GM23338 (cell line): ENCODE measurements at regions not wholly inside any gene's neighbourhood (a gene's known extent, or its start where the extent isn't known, plus 50 kb on each side); places are given as distances from the start of the nearest gene placed in this dataset.

Experiments used
- ATAC-seq: fragments of 200-7000 bp; cut with Tn5 transposase; 3 replicates; pipeline ENCODE4 v1.9.1; 2020
- DNase-seq: peaks from one replicate; pipeline ENCODE4 v3.0.0-alpha.2; 2015; ENCODE audit warnings: low spot score
- H2AFZ ChIP-seq: fragments of 200-600 bp; sonication (generic); 2 replicates; pipeline ENCODE4 v1.8.0; 2016; ENCODE audit warnings: antibody characterized with exemption, mild to moderate bottlenecking, moderate library complexity
- H3F3A ChIP-seq: fragments of 200-600 bp; sonication (generic); replicated peaks from 2 replicates; pipeline ENCODE4 v1.8.0; 2017; ENCODE audit warnings: antibody characterized with exemption, mixed run types, low read depth
- H3K27ac ChIP-seq: fragments of 200-600 bp; sonication (generic); 2 replicates; pipeline ENCODE4 v1.6.1; 2016; ENCODE audit warnings: low read depth
- H3K27me3 ChIP-seq: fragments of 200-600 bp; sonication (generic); 2 replicates; pipeline ENCODE4 v1.8.0; 2016; ENCODE audit warnings: mild to moderate bottlenecking, mixed run types, moderate library complexity; ENCODE audit not compliant: insufficient read depth
- H3K36me3 ChIP-seq: fragments of 200-600 bp; sonication (generic); 2 replicates; pipeline ENCODE4 v1.8.0; 2016; ENCODE audit warnings: mild to moderate bottlenecking; ENCODE audit not compliant: insufficient read depth
- H3K4me1 ChIP-seq: fragments of 200-600 bp; sonication (generic); 2 replicates; pipeline ENCODE4 v1.8.0; 2016; ENCODE audit warnings: mild to moderate bottlenecking, moderate library complexity; ENCODE audit not compliant: insufficient read depth
- H3K4me2 ChIP-seq: fragments of 200-600 bp; sonication (generic); 2 replicates; pipeline ENCODE4 v1.7.1; 2017; ENCODE audit warnings: mixed run types
- H3K4me3 ChIP-seq: fragments of 200-600 bp; sonication (generic); 2 replicates; pipeline ENCODE4 v1.6.1; 2016; ENCODE audit warnings: mixed run types
- H3K79me2 ChIP-seq: fragments of 200-600 bp; sonication (generic); replicated peaks from 2 replicates; pipeline ENCODE4 v1.8.0; 2017; ENCODE audit warnings: mild to moderate bottlenecking; ENCODE audit not compliant: insufficient read depth
- H3K9me2 ChIP-seq: fragments of 200-600 bp; sonication (generic); 2 replicates; pipeline ENCODE4 v1.8.0; 2017; ENCODE audit not compliant: insufficient read depth
- H4K20me1 ChIP-seq: fragments of 200-600 bp; sonication (generic); replicated peaks from 2 replicates; pipeline ENCODE4 v1.8.0; 2017; ENCODE audit warnings: mild to moderate bottlenecking; ENCODE audit not compliant: insufficient read depth
- H3K27ac Mint-ChIP-seq: 2 replicates; pipeline ENCODE4 v1.8.0; 2020; ENCODE audit warnings: inconsistent platforms, mild to moderate bottlenecking, moderate library complexity, mixed read lengths
- H3K27me3 Mint-ChIP-seq: 3 replicates; pipeline ENCODE4 v1.8.0; 2022; ENCODE audit warnings: low read depth, mild to moderate bottlenecking, moderate library complexity, mixed read lengths, inconsistent platforms; ENCODE audit not compliant: insufficient read depth, poor library complexity
- H3K36me3 Mint-ChIP-seq: 3 replicates; pipeline ENCODE4 v1.8.0; 2021; ENCODE audit warnings: low read depth, mild to moderate bottlenecking, inconsistent platforms, moderate library complexity, mixed read lengths
- H3K4me1 Mint-ChIP-seq: 3 replicates; pipeline ENCODE4 v1.8.0; 2020; ENCODE audit warnings: mild to moderate bottlenecking, inconsistent platforms, mixed read lengths
- H3K4me3 Mint-ChIP-seq: 3 replicates; pipeline ENCODE4 v1.8.0; 2021; ENCODE audit warnings: moderate library complexity, mild to moderate bottlenecking, inconsistent platforms, mixed read lengths
- H3K9me3 Mint-ChIP-seq: 3 replicates; pipeline ENCODE4 v1.8.0; 2020; ENCODE audit warnings: moderate library complexity, mild to moderate bottlenecking, inconsistent platforms, mixed read lengths
- CREB1 ChIP-seq: fragments of 250-450 bp; sonication (Bioruptor Pico); IDR thresholded peaks from 2 replicates; pipeline ENCODE4 v1.5.0; 2020; ENCODE audit warnings: low read depth, mild to moderate bottlenecking, moderate library complexity
- EZH2 ChIP-seq: fragments of 200-600 bp; sonication (generic); IDR thresholded peaks from one replicate; pipeline ENCODE4 v1.8.0; 2017; ENCODE audit warnings: antibody characterized with exemption, mild to moderate bottlenecking, low read depth; ENCODE audit not compliant: unreplicated experiment
- EZH2phosphoT487 ChIP-seq: fragments of 200-600 bp; sonication (generic); IDR thresholded peaks from one replicate; pipeline ENCODE4 v1.8.1; 2018; ENCODE audit warnings: antibody characterized with exemption; ENCODE audit not compliant: unreplicated experiment
- JUNB ChIP-seq: IDR thresholded peaks from one replicate; pipeline ENCODE4 v1.6.1; 2016; ENCODE audit warnings: antibody characterized with exemption; ENCODE audit not compliant: unreplicated experiment
- NANOG ChIP-seq: IDR thresholded peaks from 2 replicates; pipeline ENCODE4 v1.6.1; 2016; ENCODE audit warnings: antibody characterized with exemption, borderline replicate concordance
- POLR2AphosphoS5 ChIP-seq: IDR thresholded peaks from 2 replicates; pipeline ENCODE4 v1.6.1; 2016; ENCODE audit warnings: antibody characterized with exemption, low read depth
- STAT1 ChIP-seq: IDR thresholded peaks from one replicate; pipeline ENCODE4 v1.6.1; 2016; ENCODE audit warnings: antibody characterized with exemption; ENCODE audit not compliant: unreplicated experiment
- ZNF114 ChIP-seq: fragments of 250-450 bp; sonication (Bioruptor Pico); IDR thresholded peaks from 2 replicates; pipeline ENCODE4 v1.5.0; 2020; ENCODE audit warnings: mild to moderate bottlenecking, moderate library complexity
- ZNF331 ChIP-seq: fragments of 250-450 bp; sonication (Bioruptor Pico); IDR thresholded peaks from 2 replicates; pipeline ENCODE4 v1.5.0; 2020; ENCODE audit warnings: low read depth, mild to moderate bottlenecking, moderate library complexity
- TF ChIP-seq, protein P1 (sequence below), 2 experiments: fragments of 200-600 bp in 1 of 2; sonication (generic) in 1 of 2; conservative IDR thresholded peaks; 2 replicates each; pipeline versions ENCODE4 v1.5.1 to v1.6.1; 2016 to 2017; ENCODE audit warnings: antibody characterized with exemption in 2 of 2, low read depth in 2 of 2, mild to moderate bottlenecking in 2 of 2, moderate library complexity in 1 of 2
- TF ChIP-seq, protein P2 (sequence below): IDR thresholded peaks from 2 replicates; pipeline ENCODE4 v1.6.1; 2016; ENCODE audit warnings: antibody characterized with exemption
- TF ChIP-seq, protein P3 (sequence below): IDR thresholded peaks from one replicate; pipeline ENCODE4 v1.6.1; 2018; ENCODE audit warnings: antibody characterized with exemption; ENCODE audit not compliant: unreplicated experiment
- TF ChIP-seq, protein P4 (sequence below): fragments of 250-450 bp; sonication (Bioruptor Pico); IDR thresholded peaks from 2 replicates; pipeline ENCODE4 v1.5.0; 2020; ENCODE audit warnings: mild to moderate bottlenecking, moderate library complexity

DNA sequence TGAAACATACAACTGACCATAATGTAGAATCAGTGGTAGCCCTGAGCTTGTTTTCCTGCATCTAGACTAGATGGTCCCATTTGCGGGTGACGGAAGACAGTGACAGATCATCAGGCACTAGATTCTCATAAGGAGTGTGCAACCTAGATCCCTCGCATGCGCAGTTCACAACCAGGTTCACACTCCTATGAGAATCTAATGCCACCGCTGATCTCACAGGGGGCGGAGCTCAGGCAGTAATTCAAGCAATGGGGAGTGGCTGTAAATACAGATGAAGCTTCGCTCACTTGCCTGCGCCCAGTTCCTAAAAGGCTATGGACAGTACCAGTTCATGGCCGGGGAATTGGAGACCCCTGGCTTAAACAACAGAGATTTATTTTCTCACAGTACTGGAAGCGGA, 656.3 kb downstream of the HS3ST4 start:
- no peak for ATAC-seq

More for the DNA sequence above, 656.3 kb downstream of the HS3ST4 start:
- no peak for DNase-seq
- Mint-ChIP-seq H3K9me3 (peaks cover 87% of the 10 kb centered on the region), H3K4me1 (no peaks in the 10 kb centered on the region), H3K27me3 (peaks cover 2% of the 10 kb centered on the region), H3K27ac (no peak overlapping the region), H3K36me3 (peaks cover 6% of the 10 kb centered on the region; the same call in 2 of the 3 replicates), H3K4me3 (no peak overlapping the region)
- Histone ChIP-seq H3K79me2 (no peaks in the 10 kb centered on the region), H2AFZ (no peak overlapping the region), H3K4me3 (no peak overlapping the region), H3K9me2 (no peaks in the 10 kb centered on the region), H3K27me3 (no peaks in the 10 kb centered on the region), H3K4me1 (no peaks in the 10 kb centered on the region), H3K36me3 (no peaks in the 10 kb centered on the region), H3F3A (no peaks in the 10 kb centered on the region), H3K27ac (no peak overlapping the region), H3K4me2 (no peak overlapping the region), H4K20me1 (no peaks in the 10 kb centered on the region)
- TF ChIP-seq, protein P1, sequence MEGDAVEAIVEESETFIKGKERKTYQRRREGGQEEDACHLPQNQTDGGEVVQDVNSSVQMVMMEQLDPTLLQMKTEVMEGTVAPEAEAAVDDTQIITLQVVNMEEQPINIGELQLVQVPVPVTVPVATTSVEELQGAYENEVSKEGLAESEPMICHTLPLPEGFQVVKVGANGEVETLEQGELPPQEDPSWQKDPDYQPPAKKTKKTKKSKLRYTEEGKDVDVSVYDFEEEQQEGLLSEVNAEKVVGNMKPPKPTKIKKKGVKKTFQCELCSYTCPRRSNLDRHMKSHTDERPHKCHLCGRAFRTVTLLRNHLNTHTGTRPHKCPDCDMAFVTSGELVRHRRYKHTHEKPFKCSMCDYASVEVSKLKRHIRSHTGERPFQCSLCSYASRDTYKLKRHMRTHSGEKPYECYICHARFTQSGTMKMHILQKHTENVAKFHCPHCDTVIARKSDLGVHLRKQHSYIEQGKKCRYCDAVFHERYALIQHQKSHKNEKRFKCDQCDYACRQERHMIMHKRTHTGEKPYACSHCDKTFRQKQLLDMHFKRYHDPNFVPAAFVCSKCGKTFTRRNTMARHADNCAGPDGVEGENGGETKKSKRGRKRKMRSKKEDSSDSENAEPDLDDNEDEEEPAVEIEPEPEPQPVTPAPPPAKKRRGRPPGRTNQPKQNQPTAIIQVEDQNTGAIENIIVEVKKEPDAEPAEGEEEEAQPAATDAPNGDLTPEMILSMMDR (conservative IDR thresholded peaks at IDR 0.05; ENCODE audit: low read depth in 2 of 2) = no peak
- no peak for TF ChIP-seq NANOG
- no peak for TF ChIP-seq ZNF114 (CRISPR knock-in tag)
- no peak for TF ChIP-seq ZNF331 (CRISPR knock-in tag)
- TF ChIP-seq, protein P2, sequence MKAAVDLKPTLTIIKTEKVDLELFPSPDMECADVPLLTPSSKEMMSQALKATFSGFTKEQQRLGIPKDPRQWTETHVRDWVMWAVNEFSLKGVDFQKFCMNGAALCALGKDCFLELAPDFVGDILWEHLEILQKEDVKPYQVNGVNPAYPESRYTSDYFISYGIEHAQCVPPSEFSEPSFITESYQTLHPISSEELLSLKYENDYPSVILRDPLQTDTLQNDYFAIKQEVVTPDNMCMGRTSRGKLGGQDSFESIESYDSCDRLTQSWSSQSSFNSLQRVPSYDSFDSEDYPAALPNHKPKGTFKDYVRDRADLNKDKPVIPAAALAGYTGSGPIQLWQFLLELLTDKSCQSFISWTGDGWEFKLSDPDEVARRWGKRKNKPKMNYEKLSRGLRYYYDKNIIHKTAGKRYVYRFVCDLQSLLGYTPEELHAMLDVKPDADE = no peak
- no peak for TF ChIP-seq CREB1
- TF ChIP-seq POLR2AphosphoS5 = no peak
- TF ChIP-seq EZH2 = no peak
- TF ChIP-seq JUNB = no peak
- TF ChIP-seq, protein P3, sequence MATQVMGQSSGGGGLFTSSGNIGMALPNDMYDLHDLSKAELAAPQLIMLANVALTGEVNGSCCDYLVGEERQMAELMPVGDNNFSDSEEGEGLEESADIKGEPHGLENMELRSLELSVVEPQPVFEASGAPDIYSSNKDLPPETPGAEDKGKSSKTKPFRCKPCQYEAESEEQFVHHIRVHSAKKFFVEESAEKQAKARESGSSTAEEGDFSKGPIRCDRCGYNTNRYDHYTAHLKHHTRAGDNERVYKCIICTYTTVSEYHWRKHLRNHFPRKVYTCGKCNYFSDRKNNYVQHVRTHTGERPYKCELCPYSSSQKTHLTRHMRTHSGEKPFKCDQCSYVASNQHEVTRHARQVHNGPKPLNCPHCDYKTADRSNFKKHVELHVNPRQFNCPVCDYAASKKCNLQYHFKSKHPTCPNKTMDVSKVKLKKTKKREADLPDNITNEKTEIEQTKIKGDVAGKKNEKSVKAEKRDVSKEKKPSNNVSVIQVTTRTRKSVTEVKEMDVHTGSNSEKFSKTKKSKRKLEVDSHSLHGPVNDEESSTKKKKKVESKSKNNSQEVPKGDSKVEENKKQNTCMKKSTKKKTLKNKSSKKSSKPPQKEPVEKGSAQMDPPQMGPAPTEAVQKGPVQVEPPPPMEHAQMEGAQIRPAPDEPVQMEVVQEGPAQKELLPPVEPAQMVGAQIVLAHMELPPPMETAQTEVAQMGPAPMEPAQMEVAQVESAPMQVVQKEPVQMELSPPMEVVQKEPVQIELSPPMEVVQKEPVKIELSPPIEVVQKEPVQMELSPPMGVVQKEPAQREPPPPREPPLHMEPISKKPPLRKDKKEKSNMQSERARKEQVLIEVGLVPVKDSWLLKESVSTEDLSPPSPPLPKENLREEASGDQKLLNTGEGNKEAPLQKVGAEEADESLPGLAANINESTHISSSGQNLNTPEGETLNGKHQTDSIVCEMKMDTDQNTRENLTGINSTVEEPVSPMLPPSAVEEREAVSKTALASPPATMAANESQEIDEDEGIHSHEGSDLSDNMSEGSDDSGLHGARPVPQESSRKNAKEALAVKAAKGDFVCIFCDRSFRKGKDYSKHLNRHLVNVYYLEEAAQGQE = no peak
- TF ChIP-seq STAT1 = no peak
- TF ChIP-seq EZH2phosphoT487 = no peak
- TF ChIP-seq, protein P4, sequence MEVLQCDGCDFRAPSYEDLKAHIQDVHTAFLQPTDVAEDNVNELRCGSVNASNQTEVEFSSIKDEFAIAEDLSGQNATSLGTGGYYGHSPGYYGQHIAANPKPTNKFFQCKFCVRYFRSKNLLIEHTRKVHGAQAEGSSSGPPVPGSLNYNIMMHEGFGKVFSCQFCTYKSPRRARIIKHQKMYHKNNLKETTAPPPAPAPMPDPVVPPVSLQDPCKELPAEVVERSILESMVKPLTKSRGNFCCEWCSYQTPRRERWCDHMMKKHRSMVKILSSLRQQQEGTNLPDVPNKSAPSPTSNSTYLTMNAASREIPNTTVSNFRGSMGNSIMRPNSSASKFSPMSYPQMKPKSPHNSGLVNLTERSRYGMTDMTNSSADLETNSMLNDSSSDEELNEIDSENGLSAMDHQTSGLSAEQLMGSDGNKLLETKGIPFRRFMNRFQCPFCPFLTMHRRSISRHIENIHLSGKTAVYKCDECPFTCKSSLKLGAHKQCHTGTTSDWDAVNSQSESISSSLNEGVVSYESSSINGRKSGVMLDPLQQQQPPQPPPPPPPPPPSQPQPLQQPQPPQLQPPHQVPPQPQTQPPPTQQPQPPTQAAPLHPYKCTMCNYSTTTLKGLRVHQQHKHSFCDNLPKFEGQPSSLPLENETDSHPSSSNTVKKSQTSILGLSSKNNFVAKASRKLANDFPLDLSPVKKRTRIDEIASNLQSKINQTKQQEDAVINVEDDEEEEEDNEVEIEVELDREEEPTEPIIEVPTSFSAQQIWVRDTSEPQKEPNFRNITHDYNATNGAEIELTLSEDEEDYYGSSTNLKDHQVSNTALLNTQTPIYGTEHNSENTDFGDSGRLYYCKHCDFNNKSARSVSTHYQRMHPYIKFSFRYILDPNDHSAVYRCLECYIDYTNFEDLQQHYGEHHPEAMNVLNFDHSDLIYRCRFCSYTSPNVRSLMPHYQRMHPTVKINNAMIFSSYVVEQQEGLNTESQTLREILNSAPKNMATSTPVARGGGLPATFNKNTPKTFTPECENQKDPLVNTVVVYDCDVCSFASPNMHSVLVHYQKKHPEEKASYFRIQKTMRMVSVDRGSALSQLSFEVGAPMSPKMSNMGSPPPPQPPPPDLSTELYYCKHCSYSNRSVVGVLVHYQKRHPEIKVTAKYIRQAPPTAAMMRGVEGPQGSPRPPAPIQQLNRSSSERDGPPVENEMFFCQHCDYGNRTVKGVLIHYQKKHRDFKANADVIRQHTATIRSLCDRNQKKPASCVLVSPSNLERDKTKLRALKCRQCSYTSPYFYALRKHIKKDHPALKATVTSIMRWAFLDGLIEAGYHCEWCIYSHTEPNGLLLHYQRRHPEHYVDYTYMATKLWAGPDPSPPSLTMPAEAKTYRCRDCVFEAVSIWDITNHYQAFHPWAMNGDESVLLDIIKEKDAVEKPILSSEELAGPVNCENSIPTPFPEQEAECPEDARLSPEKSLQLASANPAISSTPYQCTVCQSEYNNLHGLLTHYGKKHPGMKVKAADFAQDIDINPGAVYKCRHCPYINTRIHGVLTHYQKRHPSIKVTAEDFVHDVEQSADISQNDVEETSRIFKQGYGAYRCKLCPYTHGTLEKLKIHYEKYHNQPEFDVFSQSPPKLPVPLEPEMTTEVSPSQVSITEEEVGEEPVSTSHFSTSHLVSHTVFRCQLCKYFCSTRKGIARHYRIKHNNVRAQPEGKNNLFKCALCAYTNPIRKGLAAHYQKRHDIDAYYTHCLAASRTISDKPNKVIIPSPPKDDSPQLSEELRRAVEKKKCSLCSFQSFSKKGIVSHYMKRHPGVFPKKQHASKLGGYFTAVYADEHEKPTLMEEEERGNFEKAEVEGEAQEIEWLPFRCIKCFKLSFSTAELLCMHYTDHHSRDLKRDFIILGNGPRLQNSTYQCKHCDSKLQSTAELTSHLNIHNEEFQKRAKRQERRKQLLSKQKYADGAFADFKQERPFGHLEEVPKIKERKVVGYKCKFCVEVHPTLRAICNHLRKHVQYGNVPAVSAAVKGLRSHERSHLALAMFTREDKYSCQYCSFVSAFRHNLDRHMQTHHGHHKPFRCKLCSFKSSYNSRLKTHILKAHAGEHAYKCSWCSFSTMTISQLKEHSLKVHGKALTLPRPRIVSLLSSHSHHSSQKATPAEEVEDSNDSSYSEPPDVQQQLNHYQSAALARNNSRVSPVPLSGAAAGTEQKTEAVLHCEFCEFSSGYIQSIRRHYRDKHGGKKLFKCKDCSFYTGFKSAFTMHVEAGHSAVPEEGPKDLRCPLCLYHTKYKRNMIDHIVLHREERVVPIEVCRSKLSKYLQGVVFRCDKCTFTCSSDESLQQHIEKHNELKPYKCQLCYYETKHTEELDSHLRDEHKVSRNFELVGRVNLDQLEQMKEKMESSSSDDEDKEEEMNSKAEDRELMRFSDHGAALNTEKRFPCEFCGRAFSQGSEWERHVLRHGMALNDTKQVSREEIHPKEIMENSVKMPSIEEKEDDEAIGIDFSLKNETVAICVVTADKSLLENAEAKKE (CRISPR knock-in tag) = no peak
